Thymus (tissue), 11 donors: ENCODE measurements at regions not wholly inside any gene's neighbourhood (a gene's known extent, or its start where the extent isn't known, plus 50 kb on each side); places are given as distances from the start of the nearest gene placed in this dataset.
"Not testable (repeated sequence)": the region's sequence is repeated elsewhere in the genome, so short reads cannot be mapped to it uniquely, and the experiment has no call there.

ENCODE experiments used
- DNase-seq, 9 donors: peaks; one replicate each; pipeline ENCODE4 v3.0.0-alpha.2; 2013; ENCODE audit warnings: low spot score in 9 of 9, low read depth in 6 of 9, missing footprints in 1 of 9
- H3K27ac ChIP-seq, 2 donors: one replicate each; pipeline ENCODE4 v1.5.1; 2013; ENCODE audit warnings: control low read depth in 1 of 2, low read depth in 1 of 2, low read length in 1 of 2, mild to moderate bottlenecking in 1 of 2, moderate library complexity in 1 of 2
- H3K27me3 ChIP-seq, 2 donors: one replicate each; pipeline ENCODE4 v1.5.1; 2013; ENCODE audit warnings: low read length in 1 of 2; ENCODE audit not compliant: control insufficient read depth in 2 of 2, insufficient read depth in 1 of 2
- H3K36me3 ChIP-seq, 2 donors: one replicate each; pipeline ENCODE4 v1.5.1; 2013; ENCODE audit warnings: low read length in 1 of 2, mild to moderate bottlenecking in 1 of 2, moderate library complexity in 1 of 2; ENCODE audit not compliant: control insufficient read depth in 2 of 2, insufficient read depth in 2 of 2
- H3K4me1 ChIP-seq, 2 donors: one replicate each; pipeline ENCODE4 v1.5.1; 2013; ENCODE audit warnings: low read length in 2 of 2; ENCODE audit not compliant: control insufficient read depth in 2 of 2, insufficient read depth in 2 of 2
- H3K4me3 ChIP-seq, 2 donors: one replicate each; pipeline ENCODE4 v1.5.1; 2013; ENCODE audit warnings: low read length in 2 of 2, control low read depth in 1 of 2, mild to moderate bottlenecking in 1 of 2
- H3K9me3 ChIP-seq, 2 donors: one replicate each; pipeline ENCODE4 v1.5.1; 2013; ENCODE audit warnings: low read length in 1 of 2, mild to moderate bottlenecking in 1 of 2; ENCODE audit not compliant: control insufficient read depth in 2 of 2, insufficient read depth in 1 of 2
- WGBS: extraction: QIAGEN DNeasy Blood & Tissue Kit; methylation state at CpG from one replicate; pipeline ENCODE4 v1.1.7; 2013; 5-methylcytosine and 5-hydroxymethylcytosine counted together
- donor health status: healthy.

DNA sequence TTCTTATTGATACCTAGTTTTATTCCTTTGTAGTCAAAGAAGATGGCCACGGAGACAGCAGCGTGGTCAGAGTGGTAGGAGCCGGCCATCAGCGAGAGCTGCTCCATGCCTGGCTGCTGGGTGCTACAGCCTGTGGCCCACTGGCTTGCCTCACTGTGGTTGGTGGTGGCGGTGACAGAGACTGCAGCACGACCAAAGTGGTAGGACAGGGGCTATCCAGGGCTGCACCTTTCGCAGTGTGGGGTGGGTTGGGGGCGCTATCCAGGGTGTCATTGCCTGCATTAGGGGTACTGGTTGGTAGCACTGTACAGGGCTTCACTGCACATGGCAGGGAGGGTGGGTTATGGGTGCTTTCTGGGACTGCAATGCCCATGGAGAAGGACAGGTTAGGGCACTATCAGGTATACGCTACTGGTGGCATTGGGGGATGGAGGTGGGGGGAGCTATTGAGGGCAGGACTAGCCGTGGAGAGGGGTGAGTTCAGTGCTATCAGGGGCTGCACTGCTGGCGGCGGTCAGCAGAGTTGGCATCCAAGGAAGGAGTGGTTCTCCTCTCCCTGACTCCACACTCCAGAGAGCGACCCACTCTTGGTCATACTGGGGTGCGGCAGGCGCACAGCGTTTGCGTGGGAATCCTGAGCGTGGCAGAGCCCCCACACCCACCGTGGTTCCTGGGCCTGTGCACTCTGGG is 241.1 kb downstream of the GOLGA6L6 start:
- not testable (repeated sequence) for DNase-seq, H3K36me3 ChIP-seq, H3K4me1 ChIP-seq, H3K27me3 ChIP-seq, H3K27ac ChIP-seq, H3K4me3 ChIP-seq
- 87% methylated on average over 19 of the region's 19 CpGs for WGBS
- peaks cover 1 to 51% of the 10 kb centered on the region in 2 donors for H3K9me3 ChIP-seq

DNA sequence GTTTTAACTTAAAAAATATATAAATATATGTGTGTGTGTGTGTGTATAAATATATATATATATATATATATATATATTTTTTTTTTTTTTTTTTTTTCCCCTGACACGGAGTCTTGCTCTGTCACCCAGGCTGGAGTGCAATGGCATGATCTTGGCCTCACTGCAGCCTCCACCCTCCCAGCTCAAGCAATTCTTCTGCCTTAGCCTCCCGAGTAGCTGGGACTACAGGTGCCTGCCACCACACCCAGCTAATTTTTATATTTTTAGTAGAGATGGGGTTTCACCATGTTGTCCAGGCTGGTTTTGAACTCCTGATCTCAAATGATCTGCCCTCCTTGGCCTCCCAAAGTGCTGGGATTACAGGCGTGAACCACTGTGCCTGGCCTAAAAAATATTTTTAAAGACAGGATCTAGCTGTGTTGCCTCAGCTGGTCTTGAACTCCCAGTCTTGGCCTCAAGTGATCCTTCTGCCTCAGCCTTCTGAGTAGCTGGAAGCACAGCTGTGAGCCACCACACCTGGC is 243.9 kb downstream of the GOLGA6L6 start:
- not testable (repeated sequence) for H3K27me3 ChIP-seq, DNase-seq, H3K27ac ChIP-seq, H3K4me3 ChIP-seq, H3K36me3 ChIP-seq, H3K4me1 ChIP-seq
- peaks cover 7 to 46% of the 10 kb centered on the region in 2 donors for H3K9me3 ChIP-seq
- WGBS: 87% methylated on average over 2 of the region's 3 CpGs

DNA sequence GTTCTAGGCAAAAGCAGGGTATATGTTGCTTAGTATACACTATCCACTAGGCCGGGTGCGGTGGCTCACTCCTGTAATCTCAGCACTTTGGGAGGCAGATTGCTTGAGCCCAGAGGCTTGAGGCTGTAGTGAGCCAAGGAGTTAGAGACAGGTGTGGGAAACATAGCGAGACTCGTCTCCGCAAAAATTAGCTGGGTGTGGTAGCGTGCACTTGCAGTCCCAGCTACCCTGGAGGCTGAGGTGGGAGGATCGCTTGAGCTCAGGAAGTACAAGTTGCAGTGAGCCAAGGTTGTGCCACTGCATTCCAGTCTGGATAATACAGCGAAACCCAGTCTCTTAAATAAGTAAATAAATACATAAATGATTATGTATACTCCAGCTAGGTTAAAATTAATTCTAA is 245.3 kb downstream of the GOLGA6L6 start:
- 87% methylated on average over 8 of the region's 8 CpGs for WGBS
- H3K36me3 ChIP-seq, H3K4me3 ChIP-seq, H3K27me3 ChIP-seq, H3K27ac ChIP-seq, DNase-seq, H3K4me1 ChIP-seq: not testable (repeated sequence)
- peaks cover 7 to 33% of the 10 kb centered on the region in 2 donors for H3K9me3 ChIP-seq

DNA sequence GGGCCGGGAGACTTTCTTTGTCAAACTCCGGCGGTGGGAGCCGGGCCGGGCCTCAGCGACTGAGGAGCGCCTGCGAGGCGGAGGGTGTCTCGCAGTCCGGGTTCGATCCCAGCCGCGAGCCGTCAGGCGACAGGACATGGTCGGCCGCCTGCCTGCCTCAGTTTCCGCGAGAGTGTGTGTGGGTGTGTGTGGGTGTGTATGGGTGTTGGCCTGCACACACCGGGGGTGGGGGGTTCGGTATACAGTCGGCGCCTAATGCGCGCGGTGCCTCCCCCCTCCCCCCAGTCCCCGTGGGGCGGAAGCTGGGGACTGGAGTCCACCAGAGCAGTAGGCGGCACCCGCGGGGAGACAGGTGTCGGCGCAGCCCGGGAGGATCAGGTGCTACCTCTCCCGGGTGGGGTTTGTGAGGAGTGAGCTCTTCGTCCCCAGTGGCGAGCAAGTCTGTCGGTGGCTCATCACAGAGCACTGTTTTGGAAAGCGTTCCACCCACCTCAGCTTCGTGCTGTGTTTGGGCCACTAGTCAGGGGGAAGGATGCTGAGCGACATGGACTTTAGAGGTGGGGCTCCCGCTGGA is 246.3 kb downstream of the GOLGA6L6 start:
- H3K36me3 ChIP-seq: no peaks in the 10 kb centered on the region
- H3K4me3 ChIP-seq: no peak overlapping the region
- no peak overlapping the region for H3K27ac ChIP-seq
- H3K4me1 ChIP-seq: no peaks in the 10 kb centered on the region
- no peak for DNase-seq
- peaks cover 8 to 27% of the 10 kb centered on the region in 2 donors for H3K9me3 ChIP-seq
- WGBS: 91% methylated on average over 43 of the region's 43 CpGs
- H3K27me3 ChIP-seq: no peaks in the 10 kb centered on the region

DNA sequence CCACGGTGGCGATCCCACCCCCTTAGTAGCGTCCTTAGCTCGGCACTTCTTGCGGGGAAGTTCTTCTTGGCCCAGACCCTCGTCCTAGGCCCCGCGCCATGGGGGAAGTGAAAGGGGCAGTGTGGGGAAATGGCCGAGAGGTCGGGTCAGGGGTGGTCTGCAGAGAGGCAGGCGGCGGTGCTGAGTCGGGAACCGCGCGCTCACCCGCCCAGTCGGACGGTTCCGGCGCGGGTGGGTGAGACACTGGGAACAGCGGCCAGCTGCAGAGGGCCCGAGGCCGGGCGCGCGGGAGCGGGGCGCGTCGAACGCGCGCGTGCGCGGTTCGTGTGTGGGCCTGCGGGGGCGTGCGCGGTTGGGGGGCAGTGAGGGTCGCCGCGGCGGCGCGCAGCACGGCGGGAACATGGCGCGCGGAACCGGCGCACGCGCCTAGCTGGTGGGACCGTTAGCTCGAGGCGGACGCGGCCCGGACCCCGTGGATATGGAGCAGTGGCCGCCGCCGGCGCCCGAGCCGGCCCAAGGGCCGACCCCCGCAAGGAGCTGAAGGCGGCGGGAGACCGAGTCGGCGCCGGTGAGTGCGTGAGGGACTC is 246.9 kb downstream of the GOLGA6L6 start:
- Histone ChIP-seq H3K4me1 (no peaks in the 10 kb centered on the region), H3K36me3 (no peaks in the 10 kb centered on the region), H3K27ac (no peak overlapping the region), H3K4me3 (no peak overlapping the region), H3K9me3 (peaks cover 8 to 27% of the 10 kb centered on the region in 2 donors), H3K27me3 (no peaks in the 10 kb centered on the region)
- 81% methylated on average over 80 of the region's 80 CpGs for WGBS
- no peak for DNase-seq

DNA sequence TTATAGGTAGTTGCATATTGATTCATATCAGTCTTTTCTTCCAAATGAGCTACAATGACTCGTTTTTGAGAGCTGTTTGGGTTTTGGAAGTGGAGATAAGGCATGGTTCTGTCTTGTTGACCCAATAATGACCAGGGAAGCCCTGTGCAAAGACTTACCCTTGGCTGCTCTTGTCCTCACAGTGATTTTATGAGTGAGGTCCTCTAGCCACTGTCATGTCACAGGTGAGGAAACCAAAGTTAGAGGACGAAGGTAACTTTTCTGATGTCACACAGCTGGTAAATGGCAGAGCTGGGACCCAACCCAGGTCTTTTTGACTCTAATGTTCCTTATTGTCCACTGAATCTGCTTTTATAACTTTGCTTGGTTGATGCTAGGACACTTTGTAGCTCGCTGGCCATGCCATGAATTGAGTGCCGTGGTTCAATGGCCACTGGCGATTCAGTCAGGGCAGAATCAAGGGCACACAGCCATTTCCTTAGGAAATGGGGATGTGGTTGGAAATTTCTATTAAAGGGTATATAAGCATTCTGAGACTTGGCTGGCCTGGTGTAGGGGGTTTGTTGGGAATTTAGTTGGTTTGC is 249.1 kb downstream of the GOLGA6L6 start:
- H3K27ac ChIP-seq, H3K27me3 ChIP-seq, H3K4me1 ChIP-seq, DNase-seq, H3K36me3 ChIP-seq, H3K4me3 ChIP-seq: not testable (repeated sequence)
- peaks cover 9 to 36% of the 10 kb centered on the region in 2 donors for H3K9me3 ChIP-seq
- 67% methylated on average over 5 of the region's 5 CpGs for WGBS

DNA sequence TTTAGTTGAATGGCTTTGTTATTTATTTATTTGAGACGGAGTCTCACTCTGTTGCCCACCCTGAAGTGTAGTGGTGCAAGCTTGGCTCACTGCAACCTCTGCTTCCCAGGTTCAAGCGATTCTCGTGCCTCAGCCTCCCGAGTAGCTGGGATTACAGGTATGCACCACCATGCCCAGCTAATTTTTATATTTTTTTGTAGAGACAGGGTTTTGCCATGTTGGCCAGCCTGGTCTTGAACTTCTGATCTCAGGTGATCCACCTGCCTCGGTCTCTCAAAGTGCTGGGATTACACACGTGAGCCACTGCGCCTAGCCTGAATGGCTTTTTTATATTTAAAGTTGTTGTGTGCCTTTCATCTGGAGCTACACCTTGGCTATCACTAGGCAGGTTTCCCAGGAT is 250.0 kb downstream of the GOLGA6L6 start:
- H3K36me3 ChIP-seq, DNase-seq, H3K27ac ChIP-seq, H3K27me3 ChIP-seq, H3K4me1 ChIP-seq, H3K4me3 ChIP-seq: not testable (repeated sequence)
- WGBS: 89% methylated on average over 7 of the region's 7 CpGs
- H3K9me3 ChIP-seq: peaks cover 9 to 36% of the 10 kb centered on the region in 2 donors

DNA sequence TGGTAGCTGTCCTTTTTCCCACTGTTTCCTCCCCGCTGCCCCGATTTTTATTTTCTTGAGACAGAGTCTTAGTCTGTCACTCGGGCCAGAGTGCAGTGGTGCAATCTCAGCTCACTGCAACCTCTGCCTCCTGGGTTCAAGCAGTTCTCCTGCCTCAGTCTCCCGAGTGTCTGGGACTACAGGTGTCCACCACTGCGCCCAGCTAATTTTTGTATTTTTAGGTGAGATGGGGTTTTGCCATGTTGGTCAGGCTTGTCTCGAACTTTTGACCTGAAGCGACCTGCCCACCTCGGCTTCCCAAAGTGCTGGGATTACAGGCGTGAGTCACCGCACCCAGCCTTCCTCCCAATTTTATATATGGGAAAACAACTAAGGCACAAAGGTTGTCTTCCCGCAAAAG is 251.0 kb downstream of the GOLGA6L6 start:
- H3K9me3 ChIP-seq: peaks cover 8 to 31% of the 10 kb centered on the region in 2 donors
- H3K27me3 ChIP-seq, H3K4me3 ChIP-seq, H3K36me3 ChIP-seq, H3K4me1 ChIP-seq, H3K27ac ChIP-seq, DNase-seq: not testable (repeated sequence)
- WGBS: 88% methylated on average over 11 of the region's 11 CpGs

DNA sequence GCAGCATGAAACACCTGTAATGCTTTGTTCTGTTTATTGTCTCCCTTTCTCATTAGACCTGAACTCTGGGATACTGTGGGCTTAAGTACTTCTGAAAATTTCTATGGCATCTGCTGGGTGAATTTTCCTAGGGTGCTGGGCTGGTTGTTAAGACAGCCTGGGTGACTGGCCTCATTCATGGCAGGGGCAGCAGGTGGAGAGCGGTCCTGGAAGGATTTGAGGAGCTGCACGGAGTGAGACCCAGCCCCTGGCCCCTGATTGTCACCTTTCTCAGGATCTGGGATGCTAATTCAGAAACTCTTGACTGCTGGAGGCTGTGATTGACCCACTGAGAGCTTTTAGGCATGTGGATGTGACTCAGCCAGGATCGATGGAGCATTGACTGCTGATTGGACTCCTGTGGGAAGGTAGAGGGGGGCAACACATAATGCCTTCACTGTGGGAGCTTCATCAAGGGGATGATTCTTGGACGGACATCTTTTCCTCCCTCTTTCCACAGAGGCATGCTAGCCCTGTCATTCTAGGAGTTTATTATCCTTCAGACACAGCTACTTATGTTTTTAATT is 252.0 kb downstream of the GOLGA6L6 start:
- not testable (repeated sequence) for H3K4me1 ChIP-seq, H3K36me3 ChIP-seq, H3K4me3 ChIP-seq, H3K27me3 ChIP-seq, H3K27ac ChIP-seq, DNase-seq
- peaks cover 5 to 24% of the 10 kb centered on the region in 2 donors for H3K9me3 ChIP-seq
- 75% methylated on average over 4 of the region's 4 CpGs for WGBS
